Fibroblast of lung (primary cell): ENCODE measurements at regions not wholly inside any gene's neighbourhood (a gene's known extent, or its start where the extent isn't known, plus 50 kb on each side); places are given as distances from the start of the nearest gene placed in this dataset.

ENCODE experiments used
- EZH2 ChIP-seq: IDR thresholded peaks from 2 replicates; pipeline ENCODE4 v1.5.1; 2012; ENCODE audit warnings: low read length, control low read depth, mild to moderate bottlenecking; ENCODE audit errors: missing control alignments
- TF ChIP-seq, protein P1 (sequence below), 2 donors: IDR thresholded peaks in 1 of 2; conservative IDR thresholded peaks in 1 of 2; 1 replicate in 1 of 2; 2 replicates in 1 of 2; pipeline ENCODE4 v1.5.1; 2011 to 2012; ENCODE audit warnings: low read length in 2 of 2, control low read depth in 1 of 2, inconsistent platforms in 1 of 2, low read depth in 1 of 2, mild to moderate bottlenecking in 1 of 2

DNA sequence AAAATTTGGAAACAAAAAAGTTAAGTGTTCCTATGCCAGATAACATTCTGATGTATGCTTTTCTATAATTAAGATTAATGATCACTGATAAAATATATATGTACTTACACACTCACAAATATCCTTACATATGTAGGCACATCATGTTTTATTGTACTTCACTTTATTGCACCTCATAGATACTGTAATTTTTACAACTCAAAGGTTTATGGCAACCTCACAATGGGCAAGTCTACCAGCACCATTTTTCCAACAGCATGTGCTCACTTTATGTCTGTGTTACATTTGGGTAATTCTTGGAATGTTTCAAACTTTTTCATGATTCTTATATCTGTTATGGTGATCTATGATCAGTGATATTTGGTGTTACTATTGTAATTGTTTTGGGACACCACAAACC lies 57.8 kb upstream of the GPRIN3 start:
- TF ChIP-seq, protein P1, sequence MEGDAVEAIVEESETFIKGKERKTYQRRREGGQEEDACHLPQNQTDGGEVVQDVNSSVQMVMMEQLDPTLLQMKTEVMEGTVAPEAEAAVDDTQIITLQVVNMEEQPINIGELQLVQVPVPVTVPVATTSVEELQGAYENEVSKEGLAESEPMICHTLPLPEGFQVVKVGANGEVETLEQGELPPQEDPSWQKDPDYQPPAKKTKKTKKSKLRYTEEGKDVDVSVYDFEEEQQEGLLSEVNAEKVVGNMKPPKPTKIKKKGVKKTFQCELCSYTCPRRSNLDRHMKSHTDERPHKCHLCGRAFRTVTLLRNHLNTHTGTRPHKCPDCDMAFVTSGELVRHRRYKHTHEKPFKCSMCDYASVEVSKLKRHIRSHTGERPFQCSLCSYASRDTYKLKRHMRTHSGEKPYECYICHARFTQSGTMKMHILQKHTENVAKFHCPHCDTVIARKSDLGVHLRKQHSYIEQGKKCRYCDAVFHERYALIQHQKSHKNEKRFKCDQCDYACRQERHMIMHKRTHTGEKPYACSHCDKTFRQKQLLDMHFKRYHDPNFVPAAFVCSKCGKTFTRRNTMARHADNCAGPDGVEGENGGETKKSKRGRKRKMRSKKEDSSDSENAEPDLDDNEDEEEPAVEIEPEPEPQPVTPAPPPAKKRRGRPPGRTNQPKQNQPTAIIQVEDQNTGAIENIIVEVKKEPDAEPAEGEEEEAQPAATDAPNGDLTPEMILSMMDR (conservative IDR thresholded peaks at IDR 0.05 in 1 of 2, IDR thresholded peaks at IDR 0.05 in 1 of 2; ENCODE audit: low read depth in 1 of 2, low read length in 2 of 2) = no peak
- TF ChIP-seq EZH2 = no peak
